RWPE2 (cell line): ENCODE measurements at regions not wholly inside any gene's neighbourhood (a gene's known extent, or its start where the extent isn't known, plus 50 kb on each side); places are given as distances from the start of the nearest gene placed in this dataset.
"Not testable (repeated sequence)": the region's sequence is repeated elsewhere in the genome, so short reads cannot be mapped to it uniquely, and the experiment has no call there.

Source experiments
- ATAC-seq: fragments of 200-7000 bp; cut with Tn5 transposase; 3 replicates; pipeline ENCODE4 v1.9.1; 2021; ENCODE audit warnings: low read depth
- DNase-seq: peaks from one replicate; pipeline ENCODE4 v3.0.0-alpha.2; 2020; ENCODE audit warnings: low spot score
- H3K27ac ChIP-seq: fragments of 450-650 bp; 2 replicates; pipeline ENCODE4 v1.5.1; 2017; ENCODE audit warnings: mild to moderate bottlenecking; ENCODE audit not compliant: poor library complexity, severe bottlenecking
- H3K27me3 ChIP-seq: fragments of 250-450 bp; sonication (Bioruptor Pico); 2 replicates; pipeline ENCODE4 v1.5.1; 2021; ENCODE audit warnings: mild to moderate bottlenecking, moderate library complexity; ENCODE audit not compliant: insufficient read depth, poor library complexity, severe bottlenecking
- H3K36me3 ChIP-seq: fragments of 250-450 bp; sonication (Bioruptor Pico); 2 replicates; pipeline ENCODE4 v1.5.1; 2020; ENCODE audit warnings: low read depth, mild to moderate bottlenecking, moderate library complexity
- H3K4me1 ChIP-seq: fragments of 250-450 bp; sonication (Bioruptor Pico); 2 replicates; pipeline ENCODE4 v1.5.1; 2021; ENCODE audit warnings: mild to moderate bottlenecking, moderate library complexity; ENCODE audit not compliant: insufficient read depth, poor library complexity, severe bottlenecking
- H3K4me3 ChIP-seq: fragments of 250-450 bp; sonication (Bioruptor Pico); 2 replicates; pipeline ENCODE4 v1.5.1; 2021; ENCODE audit warnings: mild to moderate bottlenecking, moderate library complexity; ENCODE audit not compliant: severe bottlenecking
- H3K9me3 ChIP-seq: fragments of 250-450 bp; sonication (Bioruptor Pico); 2 replicates; pipeline ENCODE4 v1.5.1; 2021; ENCODE audit warnings: mild to moderate bottlenecking, moderate library complexity; ENCODE audit not compliant: severe bottlenecking
- TF ChIP-seq, protein P1 (sequence below): fragments of 450-650 bp; IDR thresholded peaks from one replicate; pipeline ENCODE4 v1.5.1; 2017; ENCODE audit warnings: mild to moderate bottlenecking, moderate library complexity; ENCODE audit not compliant: poor library complexity, severe bottlenecking

DNA sequence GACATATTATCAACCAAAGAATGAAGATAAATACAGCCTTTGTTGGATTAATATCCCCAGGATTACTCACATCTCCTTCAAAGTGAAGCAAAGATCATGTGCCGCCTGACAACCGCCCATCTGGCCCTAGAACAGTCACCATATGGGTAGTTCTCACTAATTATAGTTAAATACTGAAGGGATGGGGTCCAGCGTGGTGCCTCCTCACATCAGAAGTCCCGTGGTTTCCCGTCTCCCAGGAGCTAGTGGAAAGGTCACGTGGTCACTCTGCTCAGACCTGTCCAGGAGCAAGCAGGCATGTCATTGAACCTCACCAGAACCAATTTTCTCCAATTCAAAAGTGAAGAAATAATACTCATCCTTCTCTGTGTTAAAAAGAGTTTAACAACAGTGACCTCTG lies 434.5 kb downstream of the SHISA9 start:
- Histone ChIP-seq H3K27ac (no peak overlapping the region), H3K4me1 (no peaks in the 10 kb centered on the region), H3K27me3 (no peaks in the 10 kb centered on the region), H3K36me3 (no peaks in the 10 kb centered on the region), H3K9me3 (peaks cover 2% of the 10 kb centered on the region), H3K4me3 (no peak overlapping the region)
- TF ChIP-seq, protein P1, sequence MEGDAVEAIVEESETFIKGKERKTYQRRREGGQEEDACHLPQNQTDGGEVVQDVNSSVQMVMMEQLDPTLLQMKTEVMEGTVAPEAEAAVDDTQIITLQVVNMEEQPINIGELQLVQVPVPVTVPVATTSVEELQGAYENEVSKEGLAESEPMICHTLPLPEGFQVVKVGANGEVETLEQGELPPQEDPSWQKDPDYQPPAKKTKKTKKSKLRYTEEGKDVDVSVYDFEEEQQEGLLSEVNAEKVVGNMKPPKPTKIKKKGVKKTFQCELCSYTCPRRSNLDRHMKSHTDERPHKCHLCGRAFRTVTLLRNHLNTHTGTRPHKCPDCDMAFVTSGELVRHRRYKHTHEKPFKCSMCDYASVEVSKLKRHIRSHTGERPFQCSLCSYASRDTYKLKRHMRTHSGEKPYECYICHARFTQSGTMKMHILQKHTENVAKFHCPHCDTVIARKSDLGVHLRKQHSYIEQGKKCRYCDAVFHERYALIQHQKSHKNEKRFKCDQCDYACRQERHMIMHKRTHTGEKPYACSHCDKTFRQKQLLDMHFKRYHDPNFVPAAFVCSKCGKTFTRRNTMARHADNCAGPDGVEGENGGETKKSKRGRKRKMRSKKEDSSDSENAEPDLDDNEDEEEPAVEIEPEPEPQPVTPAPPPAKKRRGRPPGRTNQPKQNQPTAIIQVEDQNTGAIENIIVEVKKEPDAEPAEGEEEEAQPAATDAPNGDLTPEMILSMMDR, result no peak
- ATAC-seq (no peak), DNase-seq (no peak)

DNA sequence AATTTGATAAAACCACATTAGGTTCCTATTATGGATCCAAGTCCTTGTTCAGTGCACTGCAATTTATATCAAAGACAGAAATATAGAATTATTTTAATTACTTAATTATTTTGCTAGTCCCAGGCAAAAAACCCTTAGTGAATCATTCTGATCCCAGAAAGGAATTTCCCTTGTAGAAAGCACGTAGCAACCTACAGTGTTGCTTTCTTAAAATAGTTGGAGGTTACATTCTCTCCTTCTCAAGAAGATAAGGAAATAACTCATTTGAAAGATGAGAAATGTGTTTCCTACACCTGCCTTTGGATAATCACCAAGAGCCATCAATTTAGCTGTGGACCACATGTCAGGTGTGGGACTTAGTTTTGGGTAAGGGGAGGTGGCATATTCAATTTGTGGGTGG lies 434.9 kb downstream of the SHISA9 start:
- DNase-seq (no peak), ATAC-seq (no peak)
- Histone ChIP-seq H3K4me1 (no peaks in the 10 kb centered on the region), H3K4me3 (no peak overlapping the region), H3K27ac (no peak overlapping the region), H3K27me3 (no peaks in the 10 kb centered on the region), H3K9me3 (peaks cover 2% of the 10 kb centered on the region), H3K36me3 (no peaks in the 10 kb centered on the region)
- TF ChIP-seq, protein P1, result no peak

DNA sequence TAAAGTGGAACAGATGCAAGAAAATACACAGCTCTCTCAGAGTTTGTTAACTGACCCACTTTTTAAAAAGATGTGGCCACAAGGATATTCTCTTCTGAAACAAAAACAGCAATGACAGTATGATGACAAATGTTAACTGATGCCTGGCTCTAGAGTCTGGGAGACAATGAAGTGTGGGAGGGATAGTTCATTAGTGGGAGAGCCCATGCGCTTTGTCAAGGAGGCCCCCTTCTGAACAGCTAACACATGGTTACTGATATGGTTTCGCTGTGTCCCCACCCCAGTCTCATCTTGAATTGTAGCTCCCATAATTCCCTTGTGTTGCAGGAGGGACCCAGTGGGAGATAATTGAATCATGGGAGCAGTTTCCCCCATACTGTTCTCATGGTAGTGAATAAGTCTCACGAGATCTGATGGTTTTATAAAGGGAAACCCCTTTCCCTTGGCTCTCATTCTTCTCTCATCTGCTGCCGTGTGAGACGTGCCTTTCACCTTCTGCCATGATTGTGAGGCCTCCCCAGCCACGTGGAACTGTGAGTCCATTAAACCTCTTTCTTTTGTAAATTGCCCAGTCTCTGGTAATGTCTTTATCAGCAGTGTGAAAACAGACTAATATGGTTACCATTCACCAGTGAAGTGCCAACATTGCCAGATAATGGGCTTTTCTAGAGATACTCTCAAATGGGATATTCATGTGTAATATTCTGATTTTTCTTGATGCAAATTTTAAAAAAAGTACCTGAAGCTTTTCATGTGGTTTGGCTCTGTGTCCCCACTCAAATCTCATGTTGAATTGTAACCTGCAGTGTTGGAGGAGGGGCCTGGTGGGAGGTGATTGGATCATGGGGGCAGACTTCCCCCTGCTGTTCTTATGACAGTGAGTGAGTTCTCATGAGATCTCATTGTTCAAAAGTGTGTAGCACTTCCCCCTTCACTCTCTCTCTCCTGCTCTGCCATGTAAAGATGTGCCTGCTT lies 435.8 kb downstream of the SHISA9 start:
- DNase-seq, H3K4me3 ChIP-seq, H3K27ac ChIP-seq, H3K9me3 ChIP-seq, H3K36me3 ChIP-seq, H3K27me3 ChIP-seq, ATAC-seq, H3K4me1 ChIP-seq: not testable (repeated sequence)

DNA sequence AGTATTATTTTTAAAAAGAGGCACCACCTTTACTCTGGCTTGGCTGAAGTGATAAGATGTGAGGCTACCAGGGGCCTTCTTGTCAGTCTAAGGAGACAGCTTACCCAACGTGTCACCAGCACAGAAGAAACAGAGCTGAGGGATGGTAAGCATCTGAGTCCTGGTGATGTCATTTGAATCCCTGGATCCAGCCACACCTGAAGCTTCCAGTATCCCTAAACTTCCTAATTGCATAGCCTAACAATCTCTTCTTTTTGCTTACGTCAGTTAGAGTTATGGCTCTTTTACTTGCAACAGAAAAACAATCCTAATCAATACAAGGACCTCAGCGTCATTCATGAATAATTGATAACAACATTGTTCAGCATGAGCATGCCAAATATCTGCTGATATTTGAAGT lies 436.6 kb downstream of the SHISA9 start:
- no peak overlapping the region for H3K4me3 ChIP-seq
- no peaks in the 10 kb centered on the region for H3K36me3 ChIP-seq
- H3K4me1 ChIP-seq, result no peaks in the 10 kb centered on the region
- no peak overlapping the region for H3K27ac ChIP-seq
- no peak for ATAC-seq
- TF ChIP-seq, protein P1, result no peak
- peaks cover 2% of the 10 kb centered on the region for H3K27me3 ChIP-seq
- peaks cover 2% of the 10 kb centered on the region for H3K9me3 ChIP-seq
- DNase-seq, result no peak

DNA sequence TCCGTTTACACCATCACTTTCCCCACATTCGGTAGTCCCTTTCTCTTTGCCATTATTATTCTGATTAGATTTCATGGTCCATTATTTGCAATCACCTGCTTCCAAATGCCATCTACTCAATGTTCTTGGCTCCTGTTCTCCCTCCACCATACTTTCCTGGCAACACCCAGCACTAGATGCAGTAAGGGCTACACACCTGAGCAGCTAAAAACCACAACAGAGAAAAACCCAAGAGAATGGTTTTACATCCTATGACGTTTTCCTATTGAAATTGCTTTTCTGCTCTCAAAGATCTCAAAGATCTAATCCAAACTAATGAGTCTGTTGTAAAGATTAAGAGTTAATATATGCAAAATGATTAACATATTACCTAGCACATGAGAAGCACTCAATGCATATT lies 441.3 kb downstream of the SHISA9 start:
- no peak for DNase-seq
- Histone ChIP-seq H3K27me3 (peaks cover 6% of the 10 kb centered on the region), H3K4me1 (no peaks in the 10 kb centered on the region), H3K9me3 (peaks cover 2% of the 10 kb centered on the region), H3K27ac (no peak overlapping the region), H3K4me3 (no peak overlapping the region), H3K36me3 (no peaks in the 10 kb centered on the region)
- no peak for ATAC-seq
- TF ChIP-seq, protein P1, result no peak
